HG03108 (cell line): ENCODE measurements at regions not wholly inside any gene's neighbourhood (a gene's known extent, or its start where the extent isn't known, plus 50 kb on each side); places are given as distances from the start of the nearest gene placed in this dataset.

ENCODE experiments used
- ATAC-seq: cut with Tn5 transposase; IDR thresholded peaks from one replicate; pipeline ENCODE4 v1.9.1; 2021; ENCODE audit warnings: moderate library complexity; ENCODE audit not compliant: unreplicated experiment

DNA sequence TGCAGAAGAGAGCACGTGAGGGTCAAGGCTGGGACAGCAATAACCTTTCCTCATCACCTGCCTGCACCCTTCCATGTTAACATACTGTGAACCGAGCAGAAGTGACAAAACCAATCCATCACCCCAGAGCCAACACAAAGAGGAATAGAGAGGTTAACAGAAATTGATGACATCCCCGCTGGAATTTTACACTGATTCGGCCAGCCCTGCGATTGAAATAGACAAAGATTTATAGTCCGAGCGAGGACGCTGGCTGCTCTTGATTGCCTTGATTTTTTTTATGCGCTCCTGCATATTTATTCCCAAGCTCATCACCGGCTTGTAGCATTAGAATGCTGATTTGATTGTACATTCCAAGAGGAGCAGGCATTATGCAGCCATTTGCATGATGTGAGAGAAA is 729.7 kb downstream of the BCL11B start:
- no peak for ATAC-seq

DNA sequence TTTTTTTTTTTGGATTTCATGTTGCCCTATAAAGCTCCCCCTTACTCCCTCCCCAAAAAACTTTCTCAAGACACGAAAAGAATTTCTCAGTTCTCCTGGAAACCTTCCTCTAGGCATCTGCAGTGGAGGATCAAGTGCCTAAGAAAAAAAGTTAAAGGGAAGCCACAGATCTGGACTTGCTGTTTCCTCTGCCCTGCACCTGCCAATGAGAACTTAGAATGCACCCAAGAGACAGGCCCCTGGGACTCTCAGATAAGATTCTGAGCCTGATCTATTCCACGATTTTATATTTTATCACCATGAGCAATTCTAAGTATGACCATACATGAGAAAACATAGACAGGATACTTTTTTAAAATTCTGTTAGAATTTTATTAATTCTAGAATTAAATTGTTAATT is 728.9 kb downstream of the BCL11B start:
- ATAC-seq: no peak

DNA sequence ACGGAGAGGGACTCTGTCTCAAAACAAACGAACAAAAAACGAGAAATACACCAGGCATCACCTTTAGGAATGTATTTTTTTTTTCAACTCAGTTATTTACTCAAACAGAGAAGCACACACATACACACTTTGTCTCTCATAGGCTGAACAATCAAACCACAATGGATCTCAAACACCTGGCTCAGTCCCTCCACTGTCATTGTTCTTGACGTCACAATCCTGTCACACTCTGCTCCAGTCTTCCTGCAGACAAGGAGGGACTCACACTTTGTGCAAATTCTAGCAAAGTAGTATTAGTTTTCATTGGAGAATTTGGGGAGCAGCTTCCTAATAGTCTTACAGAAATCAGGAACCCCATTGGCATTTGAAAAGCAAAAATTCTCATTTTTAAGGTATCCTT is 727.8 kb downstream of the BCL11B start:
- ATAC-seq: no peak

DNA sequence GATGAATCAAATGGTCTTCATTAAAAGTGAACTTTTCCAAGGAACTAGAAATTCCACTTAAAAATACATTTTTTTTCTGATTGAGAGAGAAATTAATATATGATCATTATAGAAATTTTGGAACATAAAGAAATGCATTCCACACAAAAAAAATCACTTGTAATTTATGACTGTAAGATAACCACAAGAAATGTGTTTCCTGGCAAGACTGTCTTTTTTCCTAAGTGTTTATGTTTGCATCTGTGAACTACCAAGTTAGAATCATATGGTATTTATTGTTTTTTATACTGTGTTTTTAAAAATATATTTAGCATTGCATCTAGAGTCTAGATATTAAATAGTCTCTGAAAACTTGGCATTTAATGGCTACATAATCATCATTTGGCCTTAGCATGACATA is 726.8 kb downstream of the BCL11B start:
- ATAC-seq: no peak

DNA sequence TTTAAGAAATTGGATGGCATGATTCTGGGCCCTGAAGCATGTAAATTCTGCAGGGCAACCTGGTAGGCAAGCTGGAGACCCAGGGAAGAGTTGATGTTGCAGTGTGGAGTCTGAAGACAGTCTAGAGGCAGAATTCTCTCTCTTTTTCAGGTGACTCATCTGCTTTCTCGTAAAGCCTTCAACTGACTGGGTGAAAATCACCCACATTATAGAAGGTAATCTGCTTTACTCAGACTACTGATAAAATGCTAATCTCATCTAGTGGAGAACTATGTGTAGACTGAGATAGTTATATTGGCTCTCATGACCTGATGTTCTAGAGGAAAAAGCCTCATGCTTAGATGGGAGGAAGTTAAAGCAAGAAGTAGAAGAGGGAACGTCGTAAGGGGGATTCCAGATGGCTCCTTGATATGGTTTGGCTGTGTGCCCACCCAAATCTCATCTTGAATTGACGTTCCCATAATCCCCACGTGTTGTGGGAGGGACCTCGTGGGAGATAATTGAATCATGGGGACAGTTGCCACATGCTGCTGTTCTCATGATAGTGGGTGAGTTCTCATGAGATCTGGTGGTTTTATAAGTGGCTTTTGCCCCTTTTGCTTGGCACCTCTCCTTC is 723.8 kb downstream of the BCL11B start:
- ATAC-seq: no peak

DNA sequence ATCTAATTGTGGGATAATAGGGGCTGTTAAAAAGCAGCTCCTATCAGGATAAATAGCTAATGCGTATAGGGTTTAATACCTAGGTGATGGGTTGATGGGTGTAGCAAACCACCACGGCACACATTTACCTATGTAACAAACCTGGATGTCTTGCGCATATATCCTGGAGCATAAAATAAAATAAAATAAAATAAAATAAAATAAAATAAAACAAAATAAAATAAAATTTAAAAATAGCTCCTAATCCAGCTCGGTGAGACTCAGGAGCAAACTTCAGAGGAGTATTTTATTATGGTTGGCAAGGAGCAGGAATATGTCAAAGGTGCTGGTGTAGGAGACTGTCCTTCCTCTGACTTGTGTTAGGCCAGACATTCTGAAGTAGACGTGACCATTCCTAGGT is 721.0 kb downstream of the BCL11B start:
- ATAC-seq: no peak

DNA sequence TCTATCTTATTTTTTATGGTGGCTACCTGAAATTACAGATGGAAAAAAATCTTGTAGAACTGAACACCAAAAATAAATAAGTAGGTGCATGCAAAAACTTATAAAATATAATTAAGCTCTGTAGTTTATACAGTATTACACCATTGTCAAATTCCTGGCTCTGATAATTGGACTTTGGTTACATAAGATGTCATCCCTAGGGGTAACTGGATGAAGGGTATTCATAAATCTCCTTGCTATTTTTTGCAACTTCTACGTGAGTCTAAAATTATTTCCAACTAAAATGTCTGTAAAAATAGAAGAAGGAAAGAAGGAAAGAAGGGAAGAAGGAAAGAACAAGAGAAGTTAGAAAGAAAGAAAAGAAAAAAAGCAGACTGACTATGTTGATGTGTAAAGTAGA is 716.6 kb downstream of the BCL11B start:
- ATAC-seq: no peak

DNA sequence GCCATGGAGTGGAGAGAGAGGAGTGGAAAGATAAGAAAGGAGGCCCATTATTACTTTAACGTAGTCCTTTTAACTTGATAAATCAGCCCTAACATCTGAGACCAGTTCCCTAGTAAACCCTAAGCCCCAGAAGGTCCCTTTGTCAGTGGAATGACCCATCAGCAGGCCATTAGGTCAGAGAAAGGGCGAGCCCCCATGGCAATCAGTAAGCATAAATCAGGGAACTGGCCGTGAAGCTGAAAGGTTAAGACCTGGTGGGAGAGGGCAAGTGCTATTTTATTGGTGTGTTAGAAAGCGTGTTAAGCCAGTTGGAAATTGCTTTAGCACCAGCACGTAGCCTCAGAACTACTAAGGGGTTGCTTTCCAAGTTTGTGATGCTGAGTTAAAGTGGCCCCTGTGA is 708.0 kb downstream of the BCL11B start:
- no peak for ATAC-seq

DNA sequence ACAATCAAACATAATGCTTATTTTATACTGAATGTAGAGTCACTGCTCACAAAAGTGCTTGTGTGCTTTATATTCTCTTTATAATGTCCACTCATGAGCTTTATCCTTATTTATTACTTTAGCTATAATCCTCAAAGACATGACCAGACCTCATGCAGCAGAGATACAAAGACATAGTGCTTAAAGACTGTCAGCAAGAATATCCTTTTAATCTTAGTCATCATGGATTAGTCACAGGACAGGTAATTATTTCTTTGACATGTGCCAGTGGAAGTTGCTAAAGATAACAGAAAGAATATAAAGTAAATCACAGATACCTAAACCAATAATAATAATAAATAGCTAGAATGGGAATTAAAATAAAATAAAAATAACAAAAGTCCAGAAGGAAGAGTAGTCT is 707.5 kb downstream of the BCL11B start:
- no peak for ATAC-seq

DNA sequence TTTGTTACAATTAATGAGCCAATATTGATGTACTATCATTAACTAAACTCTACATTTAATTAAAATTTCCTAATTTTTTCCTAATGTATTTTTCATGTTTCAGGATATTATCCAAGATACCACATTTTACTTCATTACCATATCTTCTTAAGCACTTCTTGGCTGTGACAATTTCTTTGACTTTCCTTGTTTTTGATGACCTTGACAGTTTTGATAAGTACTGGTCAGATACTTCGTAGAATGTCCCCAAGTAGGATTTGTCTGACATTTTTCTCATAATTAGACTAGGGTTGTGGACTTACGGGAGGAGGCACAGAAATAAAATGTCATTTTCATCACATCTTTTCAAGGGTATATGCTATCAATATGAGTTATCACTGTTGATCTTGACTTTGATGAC is 700.9 kb downstream of the BCL11B start:
- ATAC-seq: no peak

DNA sequence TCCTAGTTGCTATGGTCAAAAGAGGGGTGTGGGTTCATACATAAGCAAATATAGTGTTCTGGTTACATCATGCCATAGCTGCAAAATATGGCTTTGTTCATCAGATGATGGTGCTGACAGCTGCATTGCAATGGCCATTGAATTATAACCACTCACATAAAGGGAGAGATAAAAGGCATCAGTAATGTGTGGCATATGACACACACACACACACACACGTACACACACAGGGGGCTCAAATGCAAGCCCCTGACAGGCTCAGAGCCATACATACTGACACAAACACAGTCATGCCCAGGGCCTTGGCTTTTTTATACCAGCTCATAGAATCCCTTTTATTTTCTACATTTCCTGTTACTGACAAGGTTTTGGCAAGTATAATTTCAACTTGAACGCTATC is 698.9 kb downstream of the BCL11B start:
- ATAC-seq: no peak

DNA sequence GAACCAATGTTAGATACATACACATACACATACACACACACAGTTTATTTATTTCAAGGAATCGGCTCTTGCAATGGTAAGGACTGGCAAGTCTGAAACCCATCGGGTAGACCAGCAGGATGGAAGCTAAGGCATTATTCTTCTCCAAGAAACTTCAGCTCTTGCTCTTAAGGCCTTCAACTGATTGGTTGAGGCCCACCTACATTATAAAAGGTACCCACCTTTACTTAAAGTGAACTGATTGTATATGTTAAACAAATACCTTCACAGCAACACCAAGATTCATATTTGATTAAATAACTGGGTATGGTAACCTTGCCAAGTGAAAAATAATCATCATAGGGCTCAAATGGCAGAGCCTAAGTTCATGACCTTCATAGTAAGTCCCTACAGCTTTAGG is 695.5 kb downstream of the BCL11B start:
- ATAC-seq: no peak

DNA sequence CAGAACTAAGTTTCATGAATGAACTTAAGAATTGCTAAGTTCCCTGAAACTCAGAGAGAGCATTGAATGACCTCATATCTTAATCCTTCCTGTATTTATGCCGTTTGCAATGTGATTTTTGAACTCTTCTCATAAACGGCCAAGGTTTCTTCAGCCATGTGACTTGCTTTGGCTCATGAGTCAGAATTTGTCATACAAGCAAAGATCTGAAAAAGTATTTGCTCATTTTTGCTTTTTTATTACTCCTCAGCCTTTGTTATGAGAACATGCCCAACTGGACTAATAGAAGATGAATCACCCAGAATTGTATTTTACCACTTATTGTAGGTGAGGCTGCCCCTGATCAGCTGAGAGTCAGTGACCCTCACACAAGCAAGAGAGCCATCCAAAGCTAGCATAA is 693.8 kb downstream of the BCL11B start:
- ATAC-seq: no peak

DNA sequence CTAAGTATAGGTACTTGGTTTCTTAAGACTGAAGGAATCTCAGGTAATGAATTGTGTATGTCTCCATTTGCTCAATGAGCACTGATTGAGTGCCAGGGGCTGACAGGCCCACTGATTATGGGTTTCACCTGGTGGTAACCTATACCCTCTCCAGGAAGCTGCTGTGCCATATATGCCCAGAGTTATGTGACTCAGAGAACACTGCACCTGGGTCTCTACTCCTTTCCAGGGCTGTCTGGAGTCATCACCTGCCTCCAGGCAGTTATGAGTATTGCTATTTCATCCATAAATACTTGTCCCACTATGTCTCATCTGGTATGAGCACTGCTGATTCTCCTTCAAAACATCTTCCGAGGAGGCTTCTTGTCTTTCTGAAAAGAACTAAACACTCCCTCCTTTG is 692.9 kb downstream of the BCL11B start:
- ATAC-seq: no peak

DNA sequence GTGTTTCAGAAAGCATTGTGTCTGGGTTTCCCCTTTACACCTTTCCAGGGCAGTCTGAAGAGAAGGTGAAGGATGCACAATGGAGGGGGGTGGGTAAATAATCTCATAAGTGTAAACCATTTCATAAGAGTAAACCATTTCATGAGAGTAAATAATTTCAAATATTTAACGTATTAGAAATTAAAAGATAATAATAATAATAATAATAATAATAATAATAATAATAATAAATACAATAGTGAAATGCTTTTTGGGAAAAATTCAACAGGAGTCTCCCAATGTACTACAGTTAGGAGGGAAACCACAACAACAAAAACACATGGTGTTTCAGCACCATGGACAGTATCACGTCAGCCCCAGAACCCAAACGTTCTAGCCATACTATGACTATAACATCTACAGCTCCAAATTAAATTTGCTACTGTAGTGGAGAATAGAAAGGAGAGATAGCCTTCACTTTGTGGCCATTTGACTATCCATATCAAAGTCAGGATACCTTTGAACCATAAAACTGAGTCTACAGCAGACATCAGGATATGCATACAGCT is 691.8 kb downstream of the BCL11B start:
- ATAC-seq: no peak

DNA sequence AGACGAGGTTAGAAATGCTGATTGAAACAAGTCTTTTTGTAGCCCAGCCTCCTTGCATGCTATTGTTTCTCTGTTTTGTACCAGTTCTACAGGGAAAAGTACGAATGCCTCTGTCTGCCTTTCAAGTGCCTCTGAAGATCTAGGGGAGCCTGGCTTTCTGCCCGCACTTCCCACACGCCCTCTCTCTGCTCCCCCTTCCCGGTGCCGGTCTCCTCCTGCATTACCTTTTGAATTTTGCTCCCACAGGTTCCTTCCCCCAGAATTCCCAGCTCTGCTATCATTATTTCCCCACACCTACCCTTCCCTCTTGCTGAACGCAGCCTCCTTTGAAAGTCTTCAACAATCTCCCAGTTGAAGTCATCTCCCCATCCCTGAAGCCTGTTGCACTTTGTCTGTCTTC is 689.7 kb downstream of the BCL11B start:
- ATAC-seq: no peak

DNA sequence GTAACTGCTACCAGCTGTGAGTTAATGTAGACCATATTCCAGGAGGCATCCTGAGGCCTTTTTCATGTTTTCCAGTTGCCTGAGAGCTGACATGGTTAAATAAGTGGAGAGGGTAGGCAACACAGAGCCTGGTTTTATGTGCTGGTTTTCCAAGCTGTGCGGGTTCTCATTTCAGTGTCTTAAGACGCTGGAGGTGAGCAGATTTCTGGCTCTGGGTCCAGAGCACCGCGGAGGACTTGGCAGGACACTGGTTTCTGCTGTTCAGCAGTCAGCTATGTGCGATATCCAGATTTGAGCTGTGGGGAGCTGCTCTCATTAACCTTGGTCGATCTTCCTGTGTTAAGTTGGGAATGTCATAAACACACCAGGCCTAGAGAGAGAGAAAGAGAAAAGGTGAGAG is 680.8 kb downstream of the BCL11B start:
- ATAC-seq: no peak

DNA sequence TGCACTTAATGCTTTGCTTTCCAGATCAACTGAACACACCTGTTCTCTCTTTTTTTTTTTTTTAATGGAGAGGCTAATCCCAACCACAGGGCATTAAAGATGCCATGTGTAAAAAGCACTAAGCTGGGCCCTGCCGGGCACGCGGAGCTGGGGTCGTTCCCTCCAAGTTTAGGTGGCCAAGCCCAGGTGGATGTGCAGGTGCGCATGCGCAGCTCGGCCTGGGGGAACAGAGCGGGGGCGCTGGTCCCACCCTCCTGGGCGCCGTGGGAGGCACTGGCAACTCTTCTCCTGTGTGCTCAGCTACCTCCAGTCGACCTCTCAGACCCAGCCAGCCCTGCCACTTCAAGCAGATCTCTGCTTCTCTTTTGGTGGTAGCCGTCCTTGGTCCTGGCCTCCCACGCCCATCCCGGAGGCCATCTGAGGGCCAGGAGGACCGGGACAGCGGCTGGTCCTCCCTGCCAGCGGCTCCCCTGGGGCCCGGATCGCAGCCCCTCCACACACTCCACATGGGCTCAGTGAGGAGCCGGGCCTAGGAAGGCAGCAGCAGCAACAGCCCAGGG is 679.3 kb downstream of the BCL11B start:
- no peak for ATAC-seq

DNA sequence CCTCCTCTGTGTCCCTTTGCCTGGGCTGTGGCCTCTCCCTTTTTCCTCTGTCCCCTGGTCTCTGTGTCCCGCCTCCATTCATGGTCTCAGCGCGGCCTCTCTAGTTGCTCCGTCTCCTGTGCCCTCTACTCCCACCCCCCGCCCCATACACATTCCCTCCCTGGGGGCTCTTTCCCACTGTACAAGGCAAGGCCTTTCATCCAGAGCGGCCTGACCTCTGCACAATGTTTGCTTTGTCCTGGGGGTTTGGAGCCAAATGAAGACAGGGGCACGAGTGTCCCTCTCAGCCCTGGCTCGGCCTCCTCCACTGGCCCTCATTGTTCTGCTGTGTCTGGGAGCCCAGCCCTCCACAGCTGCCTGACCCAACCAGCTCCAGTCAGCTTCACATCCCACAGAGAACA is 678.6 kb downstream of the BCL11B start:
- ATAC-seq: no peak

DNA sequence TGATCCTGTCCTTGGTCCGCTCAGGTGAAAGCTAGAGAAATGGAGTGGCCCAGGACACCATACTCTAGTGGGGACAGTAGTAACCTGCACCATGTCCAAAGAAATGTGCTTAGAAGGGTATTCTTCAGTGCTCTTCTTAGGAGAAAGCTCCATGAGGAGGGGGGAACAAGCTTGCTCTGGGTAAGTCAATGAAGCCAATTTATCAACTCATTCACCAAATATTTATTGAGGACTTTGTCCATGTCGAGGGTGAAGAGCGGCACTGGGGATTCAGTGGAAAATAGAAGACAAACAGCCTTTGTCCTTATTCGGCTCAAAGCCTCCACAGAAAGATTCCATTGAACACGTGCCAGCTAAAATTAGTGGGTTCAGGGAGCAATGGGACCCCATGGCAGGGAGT is 677.8 kb downstream of the BCL11B start:
- ATAC-seq: no peak

DNA sequence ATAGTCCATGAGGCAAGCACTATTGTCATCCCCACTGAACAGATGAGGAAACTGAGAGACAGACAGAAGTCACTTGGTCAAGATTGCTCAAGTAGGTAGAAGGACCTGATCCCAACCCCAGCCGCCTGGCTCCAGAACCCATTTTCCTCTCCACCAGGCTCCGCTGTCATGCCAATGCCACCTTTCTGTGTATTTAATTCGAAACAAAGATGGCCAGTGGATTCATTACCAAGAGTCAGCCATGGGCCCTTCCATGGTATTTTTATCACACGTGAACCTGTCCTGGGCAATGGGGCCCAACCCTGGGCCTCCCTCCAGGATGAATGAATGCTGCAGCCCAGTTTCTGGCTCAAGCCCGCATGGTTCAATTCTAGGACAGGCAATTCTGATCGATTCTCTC is 673.4 kb downstream of the BCL11B start:
- no peak for ATAC-seq

DNA sequence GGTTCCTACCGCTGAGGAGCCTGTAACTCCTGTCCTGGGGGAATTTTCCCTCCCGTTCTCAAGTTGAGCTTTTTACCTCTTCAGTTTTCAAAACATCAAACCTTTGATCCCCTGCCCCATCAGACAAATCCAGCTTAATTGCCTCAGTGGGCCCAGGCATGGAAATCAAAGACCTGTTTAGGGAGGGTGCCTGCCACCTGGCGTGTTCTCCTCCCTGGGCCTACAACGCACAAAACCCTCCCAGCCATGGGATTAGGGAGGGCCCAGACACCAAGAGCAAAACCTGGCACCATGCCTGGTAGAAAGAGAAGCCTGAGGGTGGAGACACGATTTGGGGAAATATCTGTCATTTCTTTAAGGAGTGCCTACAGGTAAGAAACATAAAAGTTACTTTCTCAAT is 672.9 kb downstream of the BCL11B start:
- no peak for ATAC-seq

DNA sequence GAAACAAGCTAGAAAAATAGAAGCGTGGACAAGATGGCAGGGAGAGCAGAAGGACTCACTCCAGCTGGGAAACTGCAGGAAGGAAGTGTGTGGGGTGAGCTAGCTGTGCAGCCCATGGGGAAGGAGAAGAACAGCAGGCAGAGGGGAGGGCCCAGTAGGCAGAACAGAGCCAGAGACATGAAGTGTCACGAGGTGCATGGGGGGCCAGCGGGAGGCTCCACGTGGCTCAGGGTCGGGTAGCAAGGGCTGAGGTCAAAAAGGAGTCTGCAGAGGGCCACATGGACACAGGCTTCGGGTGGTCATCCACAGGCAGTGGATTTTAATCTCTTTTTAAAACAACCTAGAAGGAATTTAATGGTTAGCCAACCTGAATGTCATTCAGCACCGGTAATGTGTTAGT is 669.0 kb downstream of the BCL11B start:
- no peak for ATAC-seq
